Sigmoid colon (tissue), 6 donors: ENCODE measurements at regions not wholly inside any gene's neighbourhood (a gene's known extent, or its start where the extent isn't known, plus 50 kb on each side); places are given as distances from the start of the nearest gene placed in this dataset.

Experiments
- DNase-seq: peaks from one replicate; pipeline ENCODE4 v3.0.0-alpha.2; 2019
- H3K27ac ChIP-seq, 4 donors: fragments of 200-600 bp; sonication (generic); one replicate each; pipeline ENCODE4 v1.5.1; 2016 to 2019; ENCODE audit warnings: mild to moderate bottlenecking in 1 of 4
- H3K27me3 ChIP-seq, 3 donors: fragments of 200-600 bp; sonication (generic); one replicate each; pipeline ENCODE4 v1.5.1; 2019; ENCODE audit warnings: mild to moderate bottlenecking in 1 of 3
- H3K36me3 ChIP-seq, 4 donors: fragments of 200-600 bp; sonication (generic); one replicate each; pipeline ENCODE4 v1.5.1; 2016 to 2019
- H3K4me1 ChIP-seq, 4 donors: fragments of 200-600 bp; sonication (generic); one replicate each; pipeline ENCODE4 v1.5.1; 2017 to 2019
- H3K4me3 ChIP-seq, 4 donors: fragments of 200-600 bp; sonication (generic); one replicate each; pipeline ENCODE4 v1.5.1; 2017 to 2019; ENCODE audit warnings: mild to moderate bottlenecking in 2 of 4, moderate library complexity in 1 of 4
- H3K9me3 ChIP-seq, 4 donors: fragments of 200-600 bp in 3 of 4; sonication (generic) in 3 of 4; one replicate each; pipeline versions ENCODE4 v1.5.1 to v1.6.1; 2013 to 2019
- CTCF ChIP-seq, 4 experiments: fragments of 450-650 bp in 3 of 4; fragments of 200-600 bp in 1 of 4; IDR thresholded peaks; one replicate each; pipeline ENCODE4 v1.5.1; 2016 to 2019; ENCODE audit warnings: antibody characterized with exemption in 4 of 4, mild to moderate bottlenecking in 3 of 4, moderate library complexity in 2 of 4
- EP300 ChIP-seq, 4 donors: sonication (generic); formaldehyde crosslinking; IDR thresholded peaks; one replicate each; pipeline ENCODE4 v1.6.1; 2017; ENCODE audit warnings: antibody characterized with exemption in 4 of 4
- POLR2A ChIP-seq, 2 donors: fragments of 450-650 bp; IDR thresholded peaks; one replicate each; pipeline ENCODE4 v1.6.1; 2016; ENCODE audit warnings: antibody characterized with exemption in 2 of 2, mild to moderate bottlenecking in 2 of 2, moderate library complexity in 2 of 2
- POLR2AphosphoS5 ChIP-seq, 4 donors: sonication (generic); formaldehyde crosslinking; IDR thresholded peaks; one replicate each; pipeline ENCODE4 v1.6.1; 2017; ENCODE audit warnings: antibody characterized with exemption in 4 of 4
- WGBS, 2 donors: extraction: QIAGEN DNeasy Blood & Tissue Kit; methylation state at CpG; one replicate each; pipeline ENCODE4 v1.1.7; 2013; 5-methylcytosine and 5-hydroxymethylcytosine counted together
- intact Hi-C: fragments of 100-400 bp; cut with DNase I; formaldehyde crosslinking; loops from one replicate; pipeline ENCODE4 v1.15.1; 2023
- donor health status: healthy with polysubstance abuse.
- donor health status: healthy.

- Histone ChIP-seq H3K4me1 (no peaks in the 10 kb centered on the region), H3K27me3 (no peaks in the 10 kb centered on the region), H3K4me3 (no peak overlapping the region), H3K36me3 (no peaks in the 10 kb centered on the region), H3K27ac (no peak overlapping the region), H3K9me3 (no peaks in the 10 kb centered on the region)
- no peak for TF ChIP-seq EP300 (IDR thresholded peaks at IDR 0.05)
- no peak for TF ChIP-seq CTCF (IDR thresholded peaks at IDR 0.05)
- TF ChIP-seq POLR2A (IDR thresholded peaks at IDR 0.05), result no peak
- no peak for TF ChIP-seq POLR2AphosphoS5 (IDR thresholded peaks at IDR 0.05)
- WGBS, 2 donors, result 49 to 73% methylated on average over 3 of the region's 3 CpGs
- intact Hi-C loops, result no loop called here
- DNase-seq, result no peak
These were observed 396.6 kb upstream of the GJE1 start for GRCh38 chr6:141736104-141736503.

DNA sequence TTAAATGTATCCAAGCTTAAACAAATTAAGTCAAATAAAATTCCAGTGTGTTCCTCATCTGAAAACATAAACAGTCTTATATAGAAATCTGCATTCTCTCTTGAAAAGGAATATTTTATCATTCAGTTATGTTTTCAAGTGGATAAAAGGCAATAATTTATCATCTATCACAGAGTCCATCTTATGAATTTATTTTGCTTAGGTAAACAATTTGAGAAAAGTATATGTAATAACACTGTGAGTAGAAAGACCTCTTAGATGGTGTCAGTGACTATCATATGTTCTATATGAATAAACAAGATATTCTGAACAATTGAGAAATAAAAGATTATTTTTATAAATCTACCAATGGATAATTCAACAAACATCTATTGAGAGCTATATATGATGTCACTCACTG lies 397.6 kb upstream of the GJE1 start:
- DNase-seq, result no peak
- peaks cover 0 to 2% (median 0%) of the 10 kb centered on the region in 4 donors for H3K9me3 ChIP-seq
- TF ChIP-seq POLR2AphosphoS5 (IDR thresholded peaks at IDR 0.05) (no peak), CTCF (IDR thresholded peaks at IDR 0.05) (no peak), POLR2A (IDR thresholded peaks at IDR 0.05) (no peak), EP300 (IDR thresholded peaks at IDR 0.05) (no peak)
- no peaks in the 10 kb centered on the region for H3K36me3 ChIP-seq
- H3K27me3 ChIP-seq, result no peaks in the 10 kb centered on the region
- no peak overlapping the region for H3K4me3 ChIP-seq
- no peak overlapping the region for H3K27ac ChIP-seq
- intact Hi-C loops, result no loop called here
- H3K4me1 ChIP-seq, result no peaks in the 10 kb centered on the region

DNA sequence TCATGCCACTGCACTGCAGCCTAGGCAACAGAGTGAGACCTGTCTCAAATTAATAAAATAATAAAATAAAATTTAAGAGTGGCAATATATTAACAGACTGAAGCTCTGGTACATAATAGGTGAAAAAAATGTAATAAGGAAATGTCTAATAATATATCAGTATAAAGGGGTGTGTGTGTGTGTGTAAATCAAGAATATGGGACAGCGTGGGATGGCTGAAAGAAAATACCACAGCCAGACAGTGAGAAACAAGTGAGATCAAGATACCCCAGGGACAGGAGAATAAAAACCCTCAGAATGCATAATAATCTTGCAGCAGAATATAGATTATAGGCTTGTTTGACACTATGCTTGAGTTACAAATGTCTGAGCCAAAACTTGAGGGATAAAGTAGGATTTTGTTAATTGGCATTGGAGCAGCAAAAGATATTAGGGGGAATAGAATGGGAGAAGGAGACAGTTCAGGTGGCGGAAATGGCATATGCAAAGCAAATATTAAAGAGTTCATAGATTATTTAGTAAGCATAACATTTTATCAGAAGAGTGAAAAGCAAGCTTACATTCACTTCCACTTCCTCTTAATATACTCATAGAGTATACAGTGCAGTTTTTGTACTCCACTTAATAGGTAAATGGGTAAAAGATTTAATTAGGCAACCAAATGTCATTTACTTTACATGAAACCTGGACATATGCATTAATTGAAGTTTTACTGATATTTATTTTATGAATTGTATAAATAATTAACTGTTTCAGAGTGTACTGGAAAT lies 398.5 kb upstream of the GJE1 start:
- H3K4me1 ChIP-seq, result no peaks in the 10 kb centered on the region
- peaks cover 0 to 2% (median 0%) of the 10 kb centered on the region in 4 donors for H3K9me3 ChIP-seq
- H3K27ac ChIP-seq, result no peak overlapping the region
- no peak for DNase-seq
- WGBS, 2 donors, result 80 to 89% methylated on average over 2 of the region's 2 CpGs
- H3K4me3 ChIP-seq, result no peak overlapping the region
- no peak for TF ChIP-seq CTCF (IDR thresholded peaks at IDR 0.05)
- no peak for TF ChIP-seq EP300 (IDR thresholded peaks at IDR 0.05)
- TF ChIP-seq POLR2AphosphoS5 (IDR thresholded peaks at IDR 0.05), result no peak
- TF ChIP-seq POLR2A (IDR thresholded peaks at IDR 0.05), result no peak
- H3K27me3 ChIP-seq, result no peaks in the 10 kb centered on the region
- no peaks in the 10 kb centered on the region for H3K36me3 ChIP-seq
- intact Hi-C loops, result no loop called here

DNA sequence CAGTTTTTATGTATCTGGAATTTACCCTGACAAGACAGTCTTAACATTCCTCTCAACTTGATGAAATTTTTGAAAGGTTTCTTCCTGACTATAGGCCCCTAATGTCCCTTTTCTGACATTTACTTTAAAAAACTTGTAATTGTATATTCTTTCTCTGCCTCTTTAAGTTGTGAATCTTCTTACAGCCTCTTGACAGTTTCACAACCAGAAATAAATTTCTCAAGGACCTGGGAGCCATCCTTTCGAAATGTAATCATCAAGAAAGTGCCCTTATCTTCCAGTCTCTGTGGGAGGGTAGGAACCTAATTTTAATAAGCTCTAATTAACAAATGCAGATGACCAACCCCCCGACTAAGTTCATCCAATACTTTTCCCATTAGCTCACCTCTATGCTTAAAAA lies 403.6 kb upstream of the GJE1 start:
- H3K4me3 ChIP-seq, result no peak overlapping the region
- H3K27me3 ChIP-seq, result no peaks in the 10 kb centered on the region
- no peaks in the 10 kb centered on the region for H3K4me1 ChIP-seq
- intact Hi-C loops, result no loop called here
- H3K36me3 ChIP-seq, result no peaks in the 10 kb centered on the region
- peaks cover 0 to 2% (median 0%) of the 10 kb centered on the region in 4 donors for H3K9me3 ChIP-seq
- 53 to 59% methylated on average over 2 of the region's 2 CpGs for WGBS, 2 donors
- no peak overlapping the region for H3K27ac ChIP-seq
- TF ChIP-seq POLR2AphosphoS5 (IDR thresholded peaks at IDR 0.05), result no peak
- TF ChIP-seq EP300 (IDR thresholded peaks at IDR 0.05), result no peak
- no peak for TF ChIP-seq POLR2A (IDR thresholded peaks at IDR 0.05)
- TF ChIP-seq CTCF (IDR thresholded peaks at IDR 0.05), result no peak
- no peak for DNase-seq

DNA sequence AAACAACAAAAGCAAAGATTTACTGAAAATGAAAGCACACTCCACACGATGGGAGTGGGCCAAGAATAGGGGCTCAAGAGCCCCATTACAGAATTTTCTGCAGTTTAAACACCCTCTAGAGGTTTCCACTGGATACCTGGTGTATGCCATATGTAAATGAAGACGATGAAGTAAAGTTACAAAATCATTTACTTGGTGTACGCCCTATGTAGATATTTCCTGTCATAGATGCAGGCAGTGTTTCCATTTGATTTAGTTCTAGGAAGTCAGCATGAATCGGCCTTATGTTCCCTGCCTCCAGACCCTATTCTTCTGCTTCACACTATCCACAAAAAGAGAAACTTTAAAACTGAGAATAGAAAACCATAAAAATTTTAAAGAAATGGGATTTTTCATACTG lies 404.4 kb upstream of the GJE1 start:
- Histone ChIP-seq H3K27ac (no peak overlapping the region), H3K4me3 (no peak overlapping the region), H3K4me1 (no peaks in the 10 kb centered on the region), H3K9me3 (peaks cover 0 to 2% (median 0%) of the 10 kb centered on the region in 4 donors), H3K36me3 (no peaks in the 10 kb centered on the region), H3K27me3 (no peaks in the 10 kb centered on the region)
- TF ChIP-seq CTCF (IDR thresholded peaks at IDR 0.05), result no peak
- no peak for TF ChIP-seq POLR2AphosphoS5 (IDR thresholded peaks at IDR 0.05)
- TF ChIP-seq POLR2A (IDR thresholded peaks at IDR 0.05), result no peak
- no peak for TF ChIP-seq EP300 (IDR thresholded peaks at IDR 0.05)
- no peak for DNase-seq
- intact Hi-C loops, result no loop called here
- WGBS, 2 donors, result 64 to 69% methylated on average over 4 of the region's 4 CpGs
